ENCODE measurements at regions not wholly inside any gene's neighbourhood (a gene's known extent, or its start where the extent isn't known, plus 50 kb on each side); places are given as distances from the start of the nearest gene placed in this dataset.
"Not testable (repeated sequence)": the region's sequence is repeated elsewhere in the genome, so short reads cannot be mapped to it uniquely, and the experiment has no call there.

- H3K36me3 ChIP-seq (ENCODE audit: control insufficient read depth in 2 of 3, insufficient read depth in 3 of 3, low read length in 3 of 3), result no peaks in the 10 kb centered on the region
- FAIRE-seq (no peak), DNase-seq (no peak)
- H3K9me3 ChIP-seq (ENCODE audit: control insufficient read depth in 2 of 3, insufficient read depth in 1 of 3, low read length in 3 of 3), result no peaks in the 10 kb centered on the region
- no peaks in the 10 kb centered on the region for H3K27me3 ChIP-seq (ENCODE audit: control insufficient read depth, insufficient read depth, low read length)
- intact Hi-C loops (cut with DNase I), result no loop called here
- no peak overlapping the region for H3K27ac ChIP-seq (ENCODE audit: low read depth in 2 of 2, low read length in 2 of 2)
- no peak overlapping the region for H3K4me3 ChIP-seq (ENCODE audit: low read length in 3 of 3)
- no peak overlapping the region for H3K9ac ChIP-seq (ENCODE audit: low read length in 3 of 3)
- peaks cover 0 to 3% (median 0%) of the 10 kb centered on the region in 3 donors for H3K4me1 ChIP-seq (ENCODE audit: control insufficient read depth in 2 of 3, insufficient read depth in 2 of 3, low read depth in 1 of 3, low read length in 3 of 3)
- no peak for TF ChIP-seq CTCF (IDR thresholded peaks at IDR 0.05; ENCODE audit: borderline replicate concordance, extremely low read depth, insufficient read depth)
Observed at GRCh38 chr5:93352186-93352585, 228.8 kb downstream of the NR2F1-AS1 start.

GRCh38 chr5:93349613-93350012 is 231.4 kb downstream of the NR2F1-AS1 start:
- Histone ChIP-seq H3K4me3 (ENCODE audit: low read length in 3 of 3) (no peak overlapping the region), H3K36me3 (ENCODE audit: control insufficient read depth in 2 of 3, insufficient read depth in 3 of 3, low read length in 3 of 3) (no peaks in the 10 kb centered on the region), H3K9ac (ENCODE audit: low read length in 3 of 3) (no peak overlapping the region), H3K4me1 (ENCODE audit: control insufficient read depth in 2 of 3, insufficient read depth in 2 of 3, low read depth in 1 of 3, low read length in 3 of 3) (peaks cover 0 to 3% (median 0%) of the 10 kb centered on the region in 3 donors), H3K27ac (ENCODE audit: low read depth in 2 of 2, low read length in 2 of 2) (no peak overlapping the region), H3K9me3 (ENCODE audit: control insufficient read depth in 2 of 3, insufficient read depth in 1 of 3, low read length in 3 of 3) (no peaks in the 10 kb centered on the region), H3K27me3 (ENCODE audit: control insufficient read depth, insufficient read depth, low read length) (no peaks in the 10 kb centered on the region)
- intact Hi-C loops (cut with DNase I), result no loop called here
- DNase-seq, result no peak
- no peak for TF ChIP-seq CTCF (IDR thresholded peaks at IDR 0.05; ENCODE audit: borderline replicate concordance, extremely low read depth, insufficient read depth)
- FAIRE-seq, result no peak

- intact Hi-C loops (cut with DNase I), result no loop called here
- Histone ChIP-seq H3K36me3 (ENCODE audit: control insufficient read depth in 2 of 3, insufficient read depth in 3 of 3, low read length in 3 of 3) (no peaks in the 10 kb centered on the region), H3K9ac (ENCODE audit: low read length in 3 of 3) (no peak overlapping the region), H3K27me3 (ENCODE audit: control insufficient read depth, insufficient read depth, low read length) (no peaks in the 10 kb centered on the region), H3K4me1 (ENCODE audit: control insufficient read depth in 2 of 3, insufficient read depth in 2 of 3, low read depth in 1 of 3, low read length in 3 of 3) (peaks cover 0 to 3% (median 0%) of the 10 kb centered on the region in 3 donors), H3K4me3 (ENCODE audit: low read length in 3 of 3) (no peak overlapping the region), H3K27ac (ENCODE audit: low read depth in 2 of 2, low read length in 2 of 2) (no peak overlapping the region), H3K9me3 (ENCODE audit: control insufficient read depth in 2 of 3, insufficient read depth in 1 of 3, low read length in 3 of 3) (no peaks in the 10 kb centered on the region)
- TF ChIP-seq CTCF (IDR thresholded peaks at IDR 0.05; ENCODE audit: borderline replicate concordance, extremely low read depth, insufficient read depth), result no peak
- DNase-seq (peak; percentile 38 to 81 (median 50)), FAIRE-seq (no peak)
Observed at GRCh38 chr5:93348231-93348630, 232.8 kb downstream of the NR2F1-AS1 start.

- H3K9me3 ChIP-seq (ENCODE audit: control insufficient read depth in 2 of 3, insufficient read depth in 1 of 3, low read length in 3 of 3); H3K4me3 ChIP-seq (ENCODE audit: low read length in 3 of 3); H3K36me3 ChIP-seq (ENCODE audit: control insufficient read depth in 2 of 3, insufficient read depth in 3 of 3, low read length in 3 of 3); H3K4me1 ChIP-seq (ENCODE audit: control insufficient read depth in 2 of 3, insufficient read depth in 2 of 3, low read depth in 1 of 3, low read length in 3 of 3); FAIRE-seq; intact Hi-C loops (cut with DNase I); H3K27ac ChIP-seq (ENCODE audit: low read depth in 2 of 2, low read length in 2 of 2); H3K27me3 ChIP-seq (ENCODE audit: control insufficient read depth, insufficient read depth, low read length); DNase-seq; H3K9ac ChIP-seq (ENCODE audit: low read length in 3 of 3): not testable (repeated sequence)
Observed at GRCh38 chr5:93346850-93347249, 234.2 kb downstream of the NR2F1-AS1 start.
